ENCODE measurements at regions not wholly inside any gene's neighbourhood (a gene's known extent, or its start where the extent isn't known, plus 50 kb on each side); places are given as distances from the start of the nearest gene placed in this dataset.
"Not testable (repeated sequence)": the region's sequence is repeated elsewhere in the genome, so short reads cannot be mapped to it uniquely, and the experiment has no call there.

DNA sequence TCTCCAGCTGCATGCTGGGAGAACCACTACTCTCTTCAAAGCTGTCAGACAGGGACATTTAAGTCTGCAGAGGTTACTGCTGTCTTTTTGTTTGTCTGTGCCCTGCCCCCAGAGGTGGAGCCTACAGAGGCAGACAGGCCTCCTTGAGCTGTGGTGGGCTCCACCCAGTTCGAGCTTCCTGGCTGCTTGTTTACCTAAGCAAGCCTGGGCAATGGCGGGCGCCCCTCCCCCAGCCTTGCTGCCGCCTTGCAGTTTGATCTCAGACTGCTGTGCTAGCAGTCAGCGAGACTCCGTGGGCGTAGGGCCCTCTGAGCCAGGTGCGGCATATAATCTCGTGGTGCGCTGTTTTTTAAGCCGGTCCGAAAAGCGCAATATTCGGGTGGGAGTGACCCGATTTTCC is 215.0 kb downstream of the STIM2 start:
- ATAC-seq, result not testable (repeated sequence)

GRCh38 chr4:27078934-27079455 is 218.4 kb downstream of the STIM2 start:
- ATAC-seq (no peak), DNase-seq (no peak)

More for the DNA sequence above, 215.0 kb downstream of the STIM2 start:
- not testable (repeated sequence) for DNase-seq

GRCh38 chr4:27081675-27082586 is 221.3 kb downstream of the STIM2 start:
- no peak for ATAC-seq
- DNase-seq, result no peak

DNA sequence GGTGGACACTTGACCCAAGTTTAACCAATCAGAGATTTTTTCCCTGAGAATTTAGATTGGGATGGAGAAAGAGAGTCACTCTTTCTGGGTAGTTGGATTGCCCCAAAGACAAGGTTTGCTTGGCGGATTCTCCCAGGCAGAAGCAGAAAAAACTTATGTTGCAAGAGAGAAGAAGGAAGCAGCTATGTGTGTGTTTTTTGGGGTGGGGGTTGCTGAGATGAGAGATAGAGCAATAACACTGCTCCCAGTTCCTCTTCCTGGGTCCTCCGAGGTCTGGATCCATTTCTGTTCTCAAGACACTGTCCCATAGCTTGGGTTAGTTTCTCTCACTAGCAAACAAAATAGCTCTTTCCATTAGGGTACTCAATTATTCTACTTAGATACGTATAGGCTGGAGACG is 222.1 kb downstream of the STIM2 start:
- DNase-seq (no peak), ATAC-seq (no peak)

DNA sequence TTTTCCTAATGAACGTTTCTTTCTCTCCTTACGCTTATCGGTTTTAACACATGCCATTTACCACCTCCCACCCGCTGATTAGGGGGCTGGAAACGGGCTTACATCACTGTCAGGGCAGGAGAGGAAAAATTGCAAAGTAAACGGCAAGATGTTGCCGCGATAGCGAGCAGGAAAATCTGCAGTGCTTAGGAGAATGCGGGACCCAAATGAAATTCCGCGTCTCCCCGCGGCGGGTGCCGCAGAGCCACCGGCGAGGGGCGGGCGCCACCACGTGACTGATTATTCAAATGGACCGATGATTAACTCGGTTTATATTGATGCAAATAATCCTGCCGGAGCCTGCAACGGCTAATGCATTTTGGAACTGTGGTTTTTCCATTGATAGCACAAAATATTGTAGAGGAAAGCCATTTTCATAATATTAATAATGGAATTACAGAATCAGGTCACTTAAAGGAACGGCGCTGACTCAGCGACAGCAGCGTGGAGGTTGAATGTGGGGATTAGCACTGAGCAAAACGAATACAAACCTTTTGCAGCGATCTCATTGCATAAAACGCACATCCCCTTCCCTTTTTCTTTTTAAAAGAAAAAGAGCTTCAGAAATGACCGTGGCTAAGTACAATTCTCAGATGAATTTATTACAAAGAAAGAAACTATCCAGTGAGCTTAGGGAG is 224.2 kb downstream of the STIM2 start:
- ATAC-seq, result no peak
- peak; percentile 31 for DNase-seq

DNA sequence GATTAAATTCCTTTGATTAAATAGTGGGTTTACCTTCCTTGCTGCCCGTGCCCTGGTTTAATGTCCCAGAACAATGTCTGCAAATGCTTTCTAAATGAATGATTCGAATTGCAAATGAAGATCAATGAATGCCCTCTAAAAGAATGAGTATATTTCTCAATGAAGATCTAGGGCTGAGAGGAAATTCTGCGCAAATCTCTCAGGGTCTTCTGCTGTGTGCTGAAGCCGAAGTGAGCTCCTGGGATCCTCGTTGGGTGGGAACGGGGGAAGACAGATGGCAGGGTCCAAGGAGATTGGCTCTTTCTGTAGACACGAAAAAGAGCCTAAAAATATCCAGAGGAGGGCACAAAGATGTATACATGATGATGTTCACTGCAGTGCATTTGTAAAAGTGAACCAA is 224.8 kb downstream of the STIM2 start:
- DNase-seq (no peak), ATAC-seq (no peak)

- no peak for ATAC-seq
Measured at GRCh38 chr4:27087306-27088045, 226.8 kb downstream of the STIM2 start.

DNA sequence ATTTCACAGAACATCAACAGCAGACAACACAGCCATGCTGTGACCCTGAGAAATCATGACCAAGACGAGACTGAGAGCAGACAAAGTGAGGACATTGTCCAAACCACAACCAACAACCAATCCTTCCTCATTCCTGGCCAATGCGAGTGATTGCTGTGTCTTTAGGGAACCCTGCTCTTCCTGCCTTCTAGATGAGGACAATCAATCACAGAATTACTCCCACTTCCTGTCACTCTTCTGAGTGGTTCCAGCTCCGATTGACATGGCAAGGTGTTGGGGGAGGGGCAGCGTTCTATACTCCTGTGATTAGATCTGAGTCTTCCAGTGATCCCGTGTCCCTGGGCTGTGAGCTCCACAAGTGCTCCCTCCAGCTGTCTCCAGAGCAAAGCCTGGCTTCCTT is 227.8 kb downstream of the STIM2 start:
- ATAC-seq, result no peak
- DNase-seq, result no peak

More at GRCh38 chr4:27087306-27088045, 226.8 kb downstream of the STIM2 start:
- DNase-seq, result no peak

DNA sequence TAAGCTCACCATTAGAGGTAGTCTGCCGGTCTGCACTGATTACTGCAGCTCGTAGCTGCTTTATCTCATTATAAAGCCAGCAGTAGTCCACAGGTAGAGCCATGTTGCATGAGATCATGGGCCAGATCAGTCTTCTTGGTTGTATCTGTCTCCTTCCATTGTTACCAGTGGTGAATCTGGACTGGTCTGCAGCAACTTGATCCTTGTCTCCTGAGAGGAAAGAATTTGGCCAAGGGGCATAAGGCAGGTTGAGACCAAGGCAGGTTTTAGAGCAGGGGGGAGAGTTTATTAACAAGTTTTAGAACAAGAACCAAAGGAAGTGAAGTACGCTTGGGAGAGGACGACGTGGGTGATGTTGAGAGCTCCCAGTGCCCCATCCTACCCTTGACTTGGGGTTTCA is 228.5 kb downstream of the STIM2 start:
- no peak for DNase-seq
- ATAC-seq, result no peak

GRCh38 chr4:27090406-27090805 is 229.8 kb downstream of the STIM2 start:
- no peak for ATAC-seq
- no peak for DNase-seq

DNA sequence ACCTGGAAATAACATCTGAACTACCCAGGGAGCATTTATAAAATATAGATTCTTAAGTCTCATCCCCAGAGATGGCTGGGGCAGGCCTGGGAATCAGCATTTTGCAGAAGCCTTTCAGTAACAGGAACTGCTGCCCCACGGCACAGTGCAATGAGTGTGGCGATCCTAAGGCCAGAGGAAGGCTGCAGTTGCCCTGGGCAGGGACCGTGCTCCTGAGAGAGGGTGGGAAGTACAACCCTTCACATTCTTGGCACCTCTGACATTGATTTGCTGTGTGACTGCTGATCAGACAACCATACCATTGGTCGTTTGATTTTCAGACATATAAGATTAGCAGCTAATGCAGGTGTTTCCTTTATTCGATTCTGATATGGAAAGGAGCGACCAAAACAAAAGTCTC is 233.6 kb downstream of the STIM2 start:
- ATAC-seq, result no peak

GRCh38 chr4:27094783-27095182 is 234.1 kb downstream of the STIM2 start:
- ATAC-seq (no peak), DNase-seq (no peak)

More for the DNA sequence above, 233.6 kb downstream of the STIM2 start:
- DNase-seq, result no peak

- no peak for ATAC-seq
- no peak for DNase-seq
Measured at GRCh38 chr4:27096142-27096824, 235.6 kb downstream of the STIM2 start.

DNA sequence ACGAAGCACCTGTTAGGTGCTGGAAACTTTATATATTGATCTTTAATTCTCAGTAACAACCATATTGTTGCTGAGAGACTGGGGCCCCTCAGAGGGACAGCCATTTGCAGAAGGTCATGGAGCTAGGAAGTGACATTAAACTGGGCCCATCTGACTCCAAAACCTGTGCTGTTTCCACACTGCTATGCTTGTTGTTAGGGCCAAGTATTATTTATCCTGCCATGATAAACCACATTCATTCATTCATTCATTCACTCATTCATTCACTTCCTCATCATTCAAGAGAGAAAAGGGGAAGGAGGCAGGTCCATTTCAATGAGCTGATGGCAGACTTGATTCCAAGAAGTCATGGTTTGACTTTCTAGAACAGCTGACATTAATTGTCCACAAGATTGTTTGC is 237.4 kb downstream of the STIM2 start:
- ATAC-seq (no peak), DNase-seq (no peak)

DNA sequence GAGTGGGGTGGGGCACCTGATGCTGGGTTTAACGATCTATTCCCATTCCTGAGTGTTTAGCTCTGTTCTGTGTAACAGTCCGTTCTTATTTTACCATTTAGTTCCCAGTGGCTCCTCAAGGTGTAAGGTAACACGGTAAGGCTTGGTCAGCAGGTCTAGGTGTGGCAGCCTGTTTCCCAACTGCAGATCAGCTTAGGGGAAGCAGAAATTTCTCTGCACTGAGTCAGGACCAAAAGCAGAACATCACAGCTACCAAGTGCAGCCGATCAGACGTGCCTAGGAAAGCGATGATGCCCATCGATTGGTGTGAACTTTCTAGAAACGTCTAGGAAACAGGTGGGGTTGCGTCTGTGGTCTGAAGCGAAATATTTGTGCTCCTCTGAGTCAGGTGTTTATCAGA is 240.1 kb downstream of the STIM2 start:
- ATAC-seq (no peak), DNase-seq (no peak)

DNA sequence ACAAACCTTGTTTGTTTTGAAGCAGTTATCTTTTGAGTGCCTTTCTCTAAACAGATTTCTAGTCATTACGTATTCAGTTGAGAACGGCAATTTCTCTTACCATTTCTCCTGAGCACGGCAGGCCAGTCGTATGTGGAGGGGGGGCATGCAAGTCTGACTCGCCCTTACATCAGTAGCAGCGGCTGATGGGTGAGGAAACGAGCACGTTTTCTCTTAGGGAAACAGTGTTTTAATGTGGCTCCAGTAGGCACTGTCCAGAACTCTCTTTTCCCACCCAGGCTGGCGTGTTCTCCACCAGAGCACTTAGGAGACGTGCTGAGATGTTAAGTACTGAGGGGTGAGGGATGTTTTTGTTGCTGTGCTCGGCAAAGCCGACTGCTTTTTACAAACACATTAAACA is 240.5 kb downstream of the STIM2 start:
- no peak for ATAC-seq

GRCh38 chr4:27101561-27101960 is 240.9 kb downstream of the STIM2 start:
- ATAC-seq, result no peak
- DNase-seq, result no peak

More for the DNA sequence above, 240.5 kb downstream of the STIM2 start:
- no peak for DNase-seq

DNA sequence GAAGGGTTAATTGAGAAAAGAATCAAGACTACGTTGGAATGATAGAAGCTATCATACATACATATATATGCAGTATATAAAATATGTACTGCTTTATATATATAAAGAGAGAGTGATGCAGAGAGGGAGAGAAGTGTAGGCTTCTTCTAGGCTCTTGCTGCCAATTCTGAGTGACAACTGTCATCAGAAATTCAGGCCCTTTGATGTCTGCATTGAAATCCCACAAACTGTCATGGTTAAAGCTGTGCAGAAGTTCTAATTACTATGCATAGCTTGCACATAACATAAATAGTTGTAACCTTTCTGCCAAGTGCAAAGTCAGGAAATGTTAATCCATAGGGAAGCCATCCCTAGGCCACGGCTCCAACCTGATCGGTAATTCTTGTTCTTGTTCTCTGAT is 251.0 kb downstream of the STIM2 start:
- DNase-seq (no peak), ATAC-seq (no peak)

GRCh38 chr4:27112587-27112986 is 251.9 kb downstream of the STIM2 start:
- ATAC-seq (no peak), DNase-seq (no peak)

DNA sequence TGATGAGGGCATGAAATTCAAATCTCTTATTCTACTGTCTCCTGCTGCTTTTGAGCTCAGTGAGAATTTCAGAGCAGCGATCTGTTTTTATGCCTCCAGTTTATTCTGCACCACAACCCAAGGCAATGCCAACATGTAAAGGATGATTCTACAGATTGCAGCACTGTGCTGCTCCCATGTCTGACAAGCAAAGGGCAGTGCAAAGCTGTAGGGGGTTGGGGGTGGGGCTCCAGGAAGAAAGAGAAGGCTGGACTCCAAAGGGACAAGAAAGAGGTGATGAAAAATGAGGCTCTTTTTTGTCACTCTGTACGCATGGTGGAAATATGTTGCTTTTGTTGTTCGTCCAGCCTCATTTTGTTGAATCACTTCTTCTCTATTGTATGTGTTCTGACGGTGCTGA is 254.6 kb downstream of the STIM2 start:
- DNase-seq (no peak), ATAC-seq (no peak)

GRCh38 chr4:27117453-27117852 is 256.8 kb downstream of the STIM2 start:
- DNase-seq (no peak), ATAC-seq (no peak)

DNA sequence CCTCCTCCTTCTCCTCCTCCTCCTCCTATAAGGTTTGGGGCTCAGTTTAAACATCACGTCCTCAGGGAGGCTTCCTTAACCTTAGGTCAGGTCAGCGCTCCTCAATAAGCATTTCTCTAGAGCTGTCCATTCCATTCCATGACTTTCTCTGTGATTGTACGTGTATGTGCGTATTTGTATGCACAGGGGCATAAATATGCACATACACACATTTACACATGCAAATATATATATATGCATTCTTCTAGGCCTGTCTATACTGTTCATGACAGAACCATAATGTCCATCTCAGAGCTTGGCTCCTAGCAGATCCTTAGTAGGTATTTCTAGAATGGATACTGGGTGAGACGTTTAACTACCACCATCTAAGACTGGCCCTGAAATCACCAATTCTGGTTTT is 258.6 kb downstream of the STIM2 start:
- no peak for ATAC-seq
- no peak for DNase-seq
